Lung microvascular endothelial cell (primary cell): ENCODE measurements at regions not wholly inside any gene's neighbourhood (a gene's known extent, or its start where the extent isn't known, plus 50 kb on each side); places are given as distances from the start of the nearest gene placed in this dataset.
A peak's percentile ranks its signal among the peaks of the same experiment; 100 is the strongest.
"Not testable (repeated sequence)": the region's sequence is repeated elsewhere in the genome, so short reads cannot be mapped to it uniquely, and the experiment has no call there.

Experiments
- DNase-seq, 2 donors: peaks; one replicate each; pipeline versions ENCODE4 v3.0.0 to v3.0.0-alpha.2; 2010; ENCODE audit warnings: low read depth in 2 of 2

DNA sequence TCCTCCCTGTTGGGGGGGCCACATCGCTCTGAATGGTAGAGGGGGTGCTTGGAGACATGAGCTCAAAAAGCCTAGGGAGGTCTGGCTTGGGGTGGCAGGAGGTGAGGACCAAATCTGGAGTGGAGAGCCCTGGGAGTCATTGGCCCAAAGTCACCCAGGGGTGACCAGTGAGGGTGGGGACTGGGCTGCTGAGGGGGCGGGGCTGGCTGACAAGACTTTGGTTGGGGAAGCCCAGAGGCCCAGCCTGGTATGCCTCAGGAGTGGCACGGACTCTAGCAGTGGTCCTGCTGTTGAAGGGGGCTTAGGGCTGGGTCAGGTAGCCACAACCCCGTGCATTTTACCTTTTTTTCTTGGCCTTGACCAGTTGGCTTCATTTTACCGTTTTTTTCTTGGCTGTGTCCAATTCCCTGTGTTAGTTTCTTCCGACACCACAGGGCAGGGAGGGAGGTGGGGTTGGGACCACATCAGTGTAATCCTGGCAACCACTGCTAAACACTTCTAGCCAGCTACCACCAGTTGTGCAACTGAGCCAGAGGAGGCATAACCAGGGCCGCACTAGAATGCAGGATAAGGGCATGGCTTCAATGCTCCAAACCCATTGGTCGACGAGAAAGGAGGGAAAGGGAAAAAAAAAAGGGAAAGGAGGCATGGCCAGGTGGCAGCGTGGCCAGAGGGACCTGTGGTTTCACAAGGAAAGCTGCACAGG lies 105.3 kb upstream of the C2CD4B start:
- no peak for DNase-seq

- DNase-seq = no peak
These were observed 107.2 kb upstream of the C2CD4B start for GRCh38 chr15:62272290-62272689.

GRCh38 chr15:62275831-62276230 lies 110.7 kb upstream of the C2CD4B start:
- no peak for DNase-seq

- DNase-seq = no peak
These were observed 112.8 kb upstream of the C2CD4B start for GRCh38 chr15:62277816-62278394.

- no peak for DNase-seq
These were observed 113.4 kb upstream of the C2CD4B start for GRCh38 chr15:62278534-62278933.

DNA sequence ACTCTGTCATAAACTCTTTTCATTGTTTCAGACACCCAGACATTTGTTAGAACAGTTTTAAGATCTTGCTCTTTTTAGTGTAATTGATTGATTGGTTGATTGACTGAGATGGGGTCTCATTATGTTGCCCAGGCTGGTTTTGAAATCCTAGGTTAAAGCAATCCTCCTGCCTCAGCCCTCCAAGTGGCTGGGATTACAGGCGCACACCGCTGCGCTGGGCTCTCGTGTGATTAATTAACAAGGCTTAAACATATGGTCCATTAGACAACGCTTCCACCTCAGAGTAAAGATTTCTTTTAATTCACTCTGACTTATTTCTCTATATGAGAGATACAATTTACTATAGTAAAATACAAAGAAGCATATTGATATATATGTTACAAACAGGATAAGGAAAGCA lies 114.0 kb upstream of the C2CD4B start:
- DNase-seq = no peak

DNA sequence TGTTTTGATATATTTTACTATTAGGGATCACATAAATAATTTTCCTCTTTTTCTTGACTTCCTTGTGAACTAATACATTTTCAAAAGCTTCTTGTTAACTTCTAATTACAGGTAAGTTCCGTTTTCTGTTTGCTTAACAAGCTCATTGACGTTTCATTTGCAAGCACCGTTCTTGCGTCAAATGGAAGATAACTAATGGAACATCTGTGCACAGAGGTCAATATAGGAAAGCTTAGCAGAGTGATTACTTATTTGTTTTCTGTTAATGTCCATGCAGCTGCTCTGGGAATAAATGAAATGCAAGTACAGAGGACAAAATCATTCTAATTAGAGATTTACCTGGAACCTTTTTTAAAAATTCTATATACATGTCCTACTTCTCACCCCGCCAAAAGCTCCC lies 115.5 kb upstream of the C2CD4B start:
- DNase-seq = no peak

GRCh38 chr15:62281801-62282200 lies 116.7 kb upstream of the C2CD4B start:
- DNase-seq = not testable (repeated sequence)

GRCh38 chr15:62287066-62287857 lies 122.2 kb upstream of the C2CD4B start:
- no peak for DNase-seq

- no peak for DNase-seq
These were observed 123.4 kb upstream of the C2CD4B start for GRCh38 chr15:62288361-62289017.

- DNase-seq = no peak
These were observed 126.2 kb upstream of the C2CD4B start for GRCh38 chr15:62291262-62291661.

- no peak for DNase-seq
These were observed 131.8 kb upstream of the C2CD4B start for GRCh38 chr15:62296756-62297507.

DNA sequence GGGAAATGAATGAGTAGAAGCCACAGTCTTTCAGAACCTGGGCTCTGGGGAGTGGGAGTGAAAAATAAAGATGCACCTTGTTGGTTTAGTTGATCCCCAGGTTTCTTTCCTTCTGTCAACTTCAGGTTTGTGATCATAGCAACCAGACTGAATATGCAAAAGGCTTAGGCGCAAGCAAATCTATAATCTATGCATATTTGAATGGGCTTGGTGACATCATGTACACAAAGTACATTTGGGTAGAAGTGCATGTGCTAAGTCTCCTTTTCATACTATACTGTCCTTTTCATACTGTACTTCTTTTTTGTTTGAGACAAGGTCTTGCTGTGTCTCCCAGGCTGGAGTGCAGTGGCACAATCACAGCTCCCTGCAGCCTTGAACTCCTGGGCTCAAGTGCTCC lies 132.4 kb upstream of the C2CD4B start:
- no peak for DNase-seq

DNA sequence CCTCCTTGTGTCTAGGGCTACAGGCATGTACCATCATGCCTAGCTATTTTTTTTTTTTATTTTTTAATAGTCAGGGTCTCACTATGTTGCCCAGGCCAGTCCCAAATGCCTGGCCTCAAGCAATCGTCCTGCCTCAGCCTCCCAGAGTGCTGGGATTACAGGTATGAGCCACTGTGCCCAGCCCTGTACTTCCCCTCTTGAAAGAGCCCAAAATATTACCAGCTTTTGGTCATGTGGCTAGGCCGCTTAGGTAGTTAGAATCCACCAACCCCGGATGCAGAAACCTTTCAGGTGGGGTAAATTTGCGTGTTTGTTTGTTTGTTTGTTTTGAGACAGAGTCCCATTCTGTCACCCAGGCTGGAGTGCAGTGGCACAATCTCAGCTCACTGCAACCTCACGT lies 132.8 kb upstream of the C2CD4B start:
- no peak for DNase-seq

GRCh38 chr15:62298811-62299210 lies 133.7 kb upstream of the C2CD4B start:
- no peak for DNase-seq

- no peak for DNase-seq
These were observed 134.5 kb upstream of the C2CD4B start for GRCh38 chr15:62299541-62299940.

DNA sequence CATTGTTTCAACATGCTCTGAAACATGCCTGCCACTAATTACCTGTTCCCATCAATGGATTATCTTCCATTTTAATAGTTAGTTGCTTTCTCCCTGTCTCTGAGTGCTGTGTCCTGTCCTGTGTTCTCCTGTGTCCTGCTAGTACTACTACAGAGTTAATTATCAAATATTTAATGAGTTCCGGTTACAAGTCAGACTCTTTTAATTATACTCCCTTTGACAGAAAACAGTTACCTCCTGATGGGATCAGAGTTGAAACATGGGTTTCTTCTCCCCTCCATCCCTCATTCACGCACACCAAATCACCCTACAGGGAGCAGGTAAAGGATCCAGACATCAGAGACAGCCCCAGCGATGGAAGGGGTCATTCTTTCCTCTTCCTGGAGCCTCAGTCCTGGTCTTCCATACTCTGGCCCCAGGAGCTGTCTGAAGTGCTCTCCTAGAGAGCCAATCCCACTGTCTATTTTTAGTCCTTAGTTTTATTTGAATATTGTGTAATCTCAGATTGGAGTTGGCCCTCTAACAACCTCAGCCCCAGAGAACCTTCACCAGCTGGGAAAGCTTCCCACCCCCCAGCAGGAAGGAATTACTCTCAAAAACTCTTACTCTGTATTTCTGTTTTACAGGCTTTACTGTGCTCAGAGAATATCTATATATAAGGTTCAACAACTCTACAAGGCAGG lies 137.0 kb upstream of the C2CD4B start:
- DNase-seq = no peak

GRCh38 chr15:62306851-62307504 lies 141.9 kb upstream of the C2CD4B start:
- peak; percentile 57 to 82 for DNase-seq

- DNase-seq = no peak
These were observed 142.5 kb upstream of the C2CD4B start for GRCh38 chr15:62307551-62307950.

- peak in 1 of 2 donors; percentile 21 for DNase-seq
These were observed 151.5 kb upstream of the C2CD4B start for GRCh38 chr15:62316413-62317060.
